ENCODE measurements at regions not wholly inside any gene's neighbourhood (a gene's known extent, or its start where the extent isn't known, plus 50 kb on each side); places are given as distances from the start of the nearest gene placed in this dataset.

- Histone ChIP-seq H3K9me3 (no peaks in the 10 kb centered on the region), H3K27ac (no peak overlapping the region), H3K27me3 (no peaks in the 10 kb centered on the region), H3K36me3 (no peaks in the 10 kb centered on the region), H3K4me1 (no peaks in the 10 kb centered on the region), H3K4me3 (no peak overlapping the region)
- TF ChIP-seq, protein P1, sequence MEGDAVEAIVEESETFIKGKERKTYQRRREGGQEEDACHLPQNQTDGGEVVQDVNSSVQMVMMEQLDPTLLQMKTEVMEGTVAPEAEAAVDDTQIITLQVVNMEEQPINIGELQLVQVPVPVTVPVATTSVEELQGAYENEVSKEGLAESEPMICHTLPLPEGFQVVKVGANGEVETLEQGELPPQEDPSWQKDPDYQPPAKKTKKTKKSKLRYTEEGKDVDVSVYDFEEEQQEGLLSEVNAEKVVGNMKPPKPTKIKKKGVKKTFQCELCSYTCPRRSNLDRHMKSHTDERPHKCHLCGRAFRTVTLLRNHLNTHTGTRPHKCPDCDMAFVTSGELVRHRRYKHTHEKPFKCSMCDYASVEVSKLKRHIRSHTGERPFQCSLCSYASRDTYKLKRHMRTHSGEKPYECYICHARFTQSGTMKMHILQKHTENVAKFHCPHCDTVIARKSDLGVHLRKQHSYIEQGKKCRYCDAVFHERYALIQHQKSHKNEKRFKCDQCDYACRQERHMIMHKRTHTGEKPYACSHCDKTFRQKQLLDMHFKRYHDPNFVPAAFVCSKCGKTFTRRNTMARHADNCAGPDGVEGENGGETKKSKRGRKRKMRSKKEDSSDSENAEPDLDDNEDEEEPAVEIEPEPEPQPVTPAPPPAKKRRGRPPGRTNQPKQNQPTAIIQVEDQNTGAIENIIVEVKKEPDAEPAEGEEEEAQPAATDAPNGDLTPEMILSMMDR (IDR thresholded peaks at IDR 0.05) = no peak
- no peak for DNase-seq
- intact Hi-C loops (cut with DNase I; ENCODE audit: low total_unique reads) = no loop called here
Observed at GRCh38 chr16:62157544-62157943, 121.3 kb upstream of the CDH8 start.

GRCh38 chr16:62156971-62157370, 120.7 kb upstream of the CDH8 start:
- TF ChIP-seq, protein P1 (IDR thresholded peaks at IDR 0.05) = no peak
- no peak for DNase-seq
- intact Hi-C loops (cut with DNase I; ENCODE audit: low total_unique reads) = no loop called here
- no peaks in the 10 kb centered on the region for H3K36me3 ChIP-seq
- H3K27me3 ChIP-seq = no peaks in the 10 kb centered on the region
- no peaks in the 10 kb centered on the region for H3K9me3 ChIP-seq
- no peak overlapping the region for H3K4me3 ChIP-seq
- H3K4me1 ChIP-seq = no peaks in the 10 kb centered on the region
- no peak overlapping the region for H3K27ac ChIP-seq

- no peak overlapping the region for H3K27ac ChIP-seq
- TF ChIP-seq, protein P1 (IDR thresholded peaks at IDR 0.05) = no peak
Observed at GRCh38 chr16:62149631-62150030, 113.4 kb upstream of the CDH8 start.

GRCh38 chr16:62137996-62138395, 101.8 kb upstream of the CDH8 start:
- intact Hi-C loops (cut with DNase I; ENCODE audit: low total_unique reads) = no loop called here
- Histone ChIP-seq H3K27me3 (no peaks in the 10 kb centered on the region), H3K27ac (no peak overlapping the region)

More at GRCh38 chr16:62149631-62150030, 113.4 kb upstream of the CDH8 start:
- Histone ChIP-seq H3K9me3 (no peaks in the 10 kb centered on the region), H3K27me3 (no peaks in the 10 kb centered on the region), H3K4me3 (no peak overlapping the region), H3K36me3 (no peaks in the 10 kb centered on the region), H3K4me1 (no peaks in the 10 kb centered on the region)
- DNase-seq = no peak
- intact Hi-C loops (cut with DNase I; ENCODE audit: low total_unique reads) = no loop called here

GRCh38 chr16:62135911-62136310, 99.7 kb upstream of the CDH8 start:
- Histone ChIP-seq H3K4me3 (no peak overlapping the region), H3K4me1 (peaks cover 0 to 12% (median 6%) of the 10 kb centered on the region in 4 donors), H3K9me3 (no peaks in the 10 kb centered on the region), H3K27ac (no peak overlapping the region), H3K27me3 (no peaks in the 10 kb centered on the region), H3K36me3 (no peaks in the 10 kb centered on the region)
- TF ChIP-seq, protein P1 (IDR thresholded peaks at IDR 0.05) = no peak
- no peak for DNase-seq
- intact Hi-C loops (cut with DNase I; ENCODE audit: low total_unique reads) = no loop called here

More at GRCh38 chr16:62137996-62138395, 101.8 kb upstream of the CDH8 start:
- TF ChIP-seq, protein P1 (IDR thresholded peaks at IDR 0.05) = no peak
- Histone ChIP-seq H3K4me3 (no peak overlapping the region), H3K36me3 (no peaks in the 10 kb centered on the region), H3K9me3 (no peaks in the 10 kb centered on the region), H3K4me1 (peaks cover 0 to 12% (median 6%) of the 10 kb centered on the region in 4 donors)
- no peak for DNase-seq

DNA sequence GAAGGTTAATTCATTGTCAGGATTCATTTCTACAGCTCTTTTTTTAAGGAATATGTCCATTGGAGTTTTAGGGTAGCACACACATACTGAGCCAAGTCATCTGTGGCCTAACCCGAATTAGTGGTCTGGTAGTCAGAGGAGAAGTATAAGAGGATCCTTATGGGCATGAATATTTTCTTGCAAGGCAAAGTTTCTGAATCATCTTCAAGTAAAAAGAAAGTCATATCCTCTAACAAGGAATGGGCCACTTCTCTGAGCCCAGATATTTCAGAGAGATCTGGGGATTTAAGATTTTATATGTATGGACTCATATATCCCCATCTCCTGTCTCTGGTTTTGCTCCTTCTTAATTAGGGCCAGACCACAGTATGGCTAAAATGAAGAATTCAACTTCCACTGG, 99.2 kb upstream of the CDH8 start:
- no peak for DNase-seq
- H3K4me1 ChIP-seq = peaks cover 0 to 12% (median 6%) of the 10 kb centered on the region in 4 donors
- no peak overlapping the region for H3K27ac ChIP-seq
- H3K9me3 ChIP-seq = no peaks in the 10 kb centered on the region
- intact Hi-C loops (cut with DNase I; ENCODE audit: low total_unique reads) = no loop called here
- no peaks in the 10 kb centered on the region for H3K36me3 ChIP-seq
- no peak overlapping the region for H3K4me3 ChIP-seq
- TF ChIP-seq, protein P1 (IDR thresholded peaks at IDR 0.05) = no peak
- H3K27me3 ChIP-seq = peaks cover 0 to 1% of the 10 kb centered on the region in 2 donors

All from tibial artery (tissue), 4 donors.